Anterior cingulate cortex (tissue), 58 donors: ENCODE measurements at regions not wholly inside any gene's neighbourhood (a gene's known extent, or its start where the extent isn't known, plus 50 kb on each side); places are given as distances from the start of the nearest gene placed in this dataset.
"Not testable (repeated sequence)": the region's sequence is repeated elsewhere in the genome, so short reads cannot be mapped to it uniquely, and the experiment has no call there.

Source experiments
- DNase-seq, 58 donors: peaks; one replicate each; lab custom pipeline; 2025; lab: John Stamatoyannopoulos, UW

DNA sequence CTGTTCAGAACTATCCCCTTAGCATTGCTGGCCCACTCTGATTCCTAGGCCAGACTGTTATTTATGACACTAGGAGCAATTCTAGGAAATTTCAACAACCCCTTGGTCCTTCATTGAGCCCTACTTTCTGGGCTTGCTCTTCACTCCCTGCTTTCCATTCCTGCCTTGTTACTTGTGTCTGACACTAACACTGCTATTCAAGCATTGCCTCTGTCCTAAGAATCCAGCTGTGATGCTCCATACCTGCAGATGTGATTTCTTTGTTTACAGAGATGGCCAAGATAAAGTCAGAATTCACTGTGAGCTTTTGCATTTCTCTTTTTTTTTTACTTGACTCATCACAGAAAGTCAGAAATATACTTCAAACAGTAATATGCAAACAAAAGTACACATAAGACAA is 377.2 kb upstream of the GOT2 start:
- no peak for DNase-seq

DNA sequence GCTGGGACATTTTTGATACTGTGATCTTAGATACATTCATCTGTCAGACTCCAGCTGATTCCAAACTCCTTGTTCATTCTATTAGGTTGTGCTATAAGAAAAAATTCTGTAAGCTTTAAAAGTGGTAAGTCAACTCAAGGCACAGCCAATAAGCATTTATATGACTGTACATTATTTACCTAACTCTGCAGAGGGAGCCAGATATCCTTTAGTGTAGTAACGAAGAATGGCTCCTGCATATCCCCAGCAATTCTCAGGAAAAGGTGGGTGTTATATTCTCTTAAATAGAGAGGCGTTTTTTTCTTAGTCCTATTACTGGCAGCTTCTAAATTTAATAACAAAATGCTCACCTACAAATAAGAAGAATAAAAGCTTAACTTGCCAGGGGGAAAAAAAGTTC is 374.3 kb upstream of the GOT2 start:
- DNase-seq: no peak

DNA sequence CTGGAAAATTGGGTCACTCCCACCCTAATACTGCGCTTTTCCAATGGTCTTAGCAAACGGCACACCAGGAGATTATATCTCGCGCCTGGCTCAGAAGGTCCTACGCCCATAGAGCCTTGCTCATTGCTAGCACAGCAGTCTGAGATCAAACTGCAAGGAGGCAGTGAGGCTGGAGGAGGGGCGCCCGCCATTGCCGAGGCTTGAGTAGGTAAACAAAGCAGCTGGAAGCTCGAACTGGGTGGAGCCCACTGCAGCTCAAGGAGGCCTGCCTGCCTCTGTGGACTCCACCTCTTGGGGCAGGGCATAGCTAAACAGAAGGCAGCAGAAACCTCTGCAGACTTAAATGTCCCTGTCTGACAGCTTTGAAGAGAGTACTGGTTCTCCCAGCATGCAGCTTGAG is 362.6 kb upstream of the GOT2 start:
- DNase-seq: not testable (repeated sequence)

DNA sequence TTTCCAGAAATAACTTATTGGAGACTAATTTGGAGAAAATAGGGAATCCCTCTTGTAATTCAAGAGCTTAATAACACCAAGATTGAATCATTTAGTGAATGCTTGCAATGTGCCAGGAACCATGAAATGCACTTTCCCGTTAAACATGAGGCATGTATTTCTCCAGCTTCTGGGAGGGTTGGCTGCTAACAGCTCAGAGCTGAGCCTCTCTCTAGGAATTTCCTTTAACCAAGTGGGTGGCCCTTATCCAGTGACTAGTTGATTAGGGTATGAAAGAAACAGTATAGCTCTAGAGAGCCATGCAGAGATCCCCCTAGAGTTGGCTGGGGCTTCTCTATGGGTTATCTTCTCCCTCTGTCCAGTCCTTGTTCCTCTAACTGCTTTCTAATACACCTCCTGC is 356.4 kb upstream of the GOT2 start:
- no peak for DNase-seq

DNA sequence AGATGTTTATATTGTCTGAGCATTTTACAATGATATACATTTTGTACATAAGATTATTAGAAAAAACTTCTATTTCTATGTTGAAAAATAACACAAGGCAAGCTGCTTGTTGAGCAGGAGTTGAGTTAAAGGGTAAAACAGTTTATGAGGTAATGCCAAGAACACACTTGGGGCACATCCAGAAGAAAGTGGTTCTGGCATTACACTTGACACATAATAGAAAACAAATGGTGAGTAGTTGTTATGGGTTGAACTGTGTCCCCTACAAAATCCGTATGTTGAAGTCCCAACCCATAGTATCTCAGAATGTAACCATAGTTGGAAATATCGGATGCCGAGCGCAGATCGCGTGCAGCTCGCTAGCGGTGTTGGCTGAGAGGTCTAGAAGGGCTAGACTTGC is 354.3 kb upstream of the GOT2 start:
- DNase-seq: no peak

DNA sequence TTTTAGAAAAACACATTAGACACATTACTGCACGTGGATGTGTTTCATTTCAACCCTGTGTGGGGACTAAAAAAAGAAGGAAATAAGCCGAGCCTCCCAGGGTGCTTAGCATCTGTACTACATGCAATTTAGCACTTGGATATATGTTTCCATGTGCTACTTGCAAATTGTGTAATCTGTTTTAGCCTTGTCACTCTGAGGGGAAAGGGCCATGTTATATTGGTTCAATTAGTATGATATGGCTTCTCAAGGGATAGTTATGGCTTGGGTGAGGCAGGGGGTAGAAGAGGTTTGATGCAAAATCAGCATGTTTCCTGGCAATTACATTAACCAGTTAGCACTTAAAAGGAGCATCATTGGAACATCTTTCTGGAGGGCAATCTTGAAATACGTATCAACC is 353.5 kb upstream of the GOT2 start:
- no peak for DNase-seq

DNA sequence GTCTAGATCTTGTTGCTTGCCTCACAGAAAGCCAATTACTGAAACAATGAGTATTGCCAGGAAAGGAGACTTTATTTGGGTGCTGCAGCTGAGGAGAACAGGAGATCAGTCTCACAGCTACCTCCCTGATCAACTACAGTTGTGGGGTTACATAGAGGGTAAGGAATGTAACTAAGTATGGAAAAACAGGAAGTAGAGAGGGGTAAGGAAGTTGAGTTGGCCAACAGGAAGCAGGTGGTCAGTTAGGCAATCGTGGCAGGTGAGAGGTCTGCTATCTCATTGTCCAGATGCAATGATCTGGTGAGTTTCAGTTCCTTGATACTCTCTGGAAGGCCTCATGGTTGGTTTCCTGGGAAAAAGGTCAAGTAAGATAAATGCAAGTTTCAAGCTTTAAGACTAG is 333.1 kb upstream of the GOT2 start:
- peak in 9 of 58 donors; percentile 1 to 45 (median 7) for DNase-seq

DNA sequence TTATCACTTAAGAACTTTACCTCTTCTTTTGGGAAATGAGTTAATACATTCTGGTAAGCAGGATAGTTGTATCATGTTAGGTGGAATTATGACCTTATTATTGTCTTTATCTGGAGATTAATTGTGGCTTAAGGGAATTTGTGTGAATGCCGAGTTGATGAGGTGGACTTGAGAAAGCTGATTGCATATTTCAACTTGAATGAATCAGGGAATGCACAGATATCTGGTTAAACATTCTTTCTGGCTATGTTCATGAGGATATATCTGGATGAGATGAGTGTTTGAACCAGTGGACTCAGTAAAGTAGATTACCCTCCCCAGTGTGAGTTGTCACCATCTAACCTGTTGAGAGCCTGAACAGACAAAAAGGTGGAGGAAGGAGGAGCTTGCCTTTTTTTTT is 326.1 kb upstream of the GOT2 start:
- DNase-seq: no peak

DNA sequence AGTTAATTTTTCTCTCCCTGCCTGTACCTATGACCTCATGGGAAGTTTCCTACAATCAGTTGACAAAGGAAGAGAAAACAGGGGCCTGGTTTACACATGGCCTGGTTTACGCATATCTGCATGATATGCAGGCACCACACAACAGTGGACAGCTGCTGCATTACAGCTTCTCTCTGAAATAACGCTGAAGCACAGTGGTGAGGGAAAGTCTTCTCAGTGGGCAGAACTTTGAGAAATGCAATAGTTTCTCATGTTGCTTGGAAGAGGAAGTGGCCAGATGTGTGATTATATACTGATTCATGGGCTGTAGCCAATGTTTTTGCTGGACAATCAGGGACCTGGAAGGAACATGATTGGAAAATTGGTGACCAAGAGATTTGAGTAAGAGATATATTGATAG is 324.1 kb upstream of the GOT2 start:
- no peak for DNase-seq

DNA sequence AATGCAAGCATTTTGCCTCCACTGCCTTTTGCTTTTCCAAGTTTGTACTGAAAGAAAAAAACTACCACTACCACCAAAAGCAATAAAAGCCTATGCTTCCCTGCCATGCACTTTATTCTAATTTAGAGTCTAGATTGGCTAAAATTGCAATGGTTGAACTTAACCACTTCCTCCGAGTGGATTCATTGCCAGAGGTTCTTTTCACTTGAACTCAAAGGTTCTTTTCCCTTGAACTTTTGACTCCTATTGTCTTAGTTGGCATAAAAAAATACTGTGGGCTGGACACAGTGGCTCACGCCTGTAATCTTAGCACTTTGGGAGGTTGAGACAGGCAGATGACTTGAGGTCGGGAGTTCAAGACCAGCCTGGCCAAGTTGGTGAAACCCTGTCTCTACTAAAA is 319.8 kb upstream of the GOT2 start:
- no peak for DNase-seq

DNA sequence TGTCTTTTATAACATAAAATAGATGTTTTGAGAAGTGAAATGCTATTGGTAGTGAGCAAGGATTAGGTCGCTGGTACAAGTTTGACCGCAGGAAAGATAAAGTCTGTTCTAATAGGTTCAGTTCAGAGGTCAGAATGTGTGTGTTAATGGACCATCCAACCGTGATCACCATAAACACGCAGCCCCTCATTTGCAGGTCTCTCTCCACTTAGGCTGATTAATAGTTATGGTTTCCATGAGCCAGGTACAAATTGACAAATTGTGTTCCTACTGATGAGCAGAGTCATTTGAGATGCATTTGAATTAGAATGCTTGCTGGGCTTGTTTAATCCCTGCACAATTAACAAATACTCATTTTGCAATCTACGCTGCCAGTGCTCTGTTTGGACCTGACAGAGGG is 318.1 kb upstream of the GOT2 start:
- no peak for DNase-seq

DNA sequence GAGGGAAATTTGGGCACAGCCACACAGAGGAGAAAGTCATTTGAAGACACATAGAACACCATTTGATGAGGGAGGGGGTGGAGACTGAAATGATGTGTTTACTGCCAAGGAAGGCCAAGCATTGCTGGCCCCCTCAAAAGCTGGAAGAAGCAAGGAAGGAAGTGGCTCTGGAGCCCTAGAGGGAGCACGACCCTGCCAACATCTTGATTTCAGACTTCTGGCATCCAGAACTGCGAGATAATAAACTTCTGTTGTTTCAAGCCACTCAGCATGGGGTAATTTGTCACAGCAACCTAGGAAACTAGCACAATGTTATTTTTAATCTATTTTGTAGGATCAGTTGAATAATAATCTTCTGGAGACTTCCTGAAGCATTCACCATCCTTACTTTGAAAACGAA is 314.8 kb upstream of the GOT2 start:
- no peak for DNase-seq

DNA sequence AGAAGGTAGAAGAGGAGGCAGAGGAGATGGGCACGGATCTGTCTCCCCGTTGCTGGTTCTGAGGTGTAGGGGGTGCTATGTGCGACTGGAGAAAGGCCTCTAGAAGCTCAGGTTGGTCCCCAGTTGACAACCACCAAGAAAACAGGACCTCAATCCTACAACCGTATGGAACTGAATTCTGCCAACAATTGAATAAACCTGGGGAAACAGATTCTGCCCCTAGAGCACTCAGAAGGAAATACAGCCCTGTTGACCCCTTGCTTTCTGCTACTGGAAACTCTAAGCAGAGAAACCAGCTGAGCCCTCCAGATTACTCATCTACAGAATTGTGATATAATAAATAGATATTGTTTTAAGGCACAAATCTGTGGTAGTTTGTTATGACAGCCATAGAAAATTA is 313.0 kb upstream of the GOT2 start:
- no peak for DNase-seq

DNA sequence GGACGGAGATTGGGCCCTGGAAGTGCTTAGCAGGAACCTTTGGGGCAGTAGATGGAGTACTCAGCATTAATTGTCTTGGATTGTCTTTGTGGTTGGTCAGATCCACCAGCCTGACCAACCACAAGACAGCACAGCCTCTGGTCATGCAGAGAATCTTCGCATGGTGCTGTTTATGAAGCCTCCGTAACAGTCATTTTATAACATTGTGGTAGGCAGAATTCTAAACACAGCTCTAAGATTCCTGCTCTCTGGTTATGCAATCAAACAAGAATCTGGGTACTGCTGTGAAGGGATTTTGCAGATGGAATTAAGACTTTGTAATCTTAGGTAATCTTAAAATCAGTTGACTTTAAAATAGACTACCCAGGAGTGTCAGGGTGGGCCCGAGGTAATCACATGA is 312.2 kb upstream of the GOT2 start:
- DNase-seq: no peak

DNA sequence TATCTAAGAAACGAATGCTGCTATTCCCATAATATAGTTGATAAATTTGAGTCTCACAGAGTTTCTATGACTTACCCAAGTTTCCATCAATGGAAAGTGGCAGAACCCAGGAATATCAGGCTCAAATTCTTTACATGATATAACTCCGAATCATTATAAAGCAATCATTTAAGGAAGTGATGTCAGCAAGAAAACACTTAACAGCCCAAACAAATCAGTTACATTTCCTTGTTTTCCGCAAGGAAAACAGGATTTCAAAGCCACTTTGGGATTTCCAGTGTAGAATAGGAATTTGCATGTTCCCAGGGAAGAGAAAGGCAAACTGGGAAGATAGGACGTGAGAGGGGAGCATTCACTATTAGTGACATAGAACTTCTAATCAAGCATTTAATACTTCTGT is 311.4 kb upstream of the GOT2 start:
- DNase-seq: no peak

DNA sequence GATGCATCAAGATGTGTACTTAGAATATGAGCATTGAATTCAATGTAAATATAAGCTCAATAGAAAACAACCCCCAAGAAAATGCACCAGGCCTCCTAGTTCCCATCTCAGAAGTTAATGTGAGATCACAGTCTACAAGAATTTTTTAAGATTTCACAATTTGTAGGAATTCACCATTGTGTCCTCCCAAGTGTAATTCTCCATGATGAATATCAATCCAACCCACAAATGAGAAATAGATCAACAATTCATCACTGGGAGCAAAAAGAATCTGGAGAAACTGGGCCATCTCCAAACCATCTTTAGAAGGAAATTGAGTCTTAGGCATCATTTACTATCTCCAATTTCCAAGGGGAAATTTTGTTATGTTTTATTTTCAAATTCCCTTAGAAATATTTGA is 310.5 kb upstream of the GOT2 start:
- no peak for DNase-seq

DNA sequence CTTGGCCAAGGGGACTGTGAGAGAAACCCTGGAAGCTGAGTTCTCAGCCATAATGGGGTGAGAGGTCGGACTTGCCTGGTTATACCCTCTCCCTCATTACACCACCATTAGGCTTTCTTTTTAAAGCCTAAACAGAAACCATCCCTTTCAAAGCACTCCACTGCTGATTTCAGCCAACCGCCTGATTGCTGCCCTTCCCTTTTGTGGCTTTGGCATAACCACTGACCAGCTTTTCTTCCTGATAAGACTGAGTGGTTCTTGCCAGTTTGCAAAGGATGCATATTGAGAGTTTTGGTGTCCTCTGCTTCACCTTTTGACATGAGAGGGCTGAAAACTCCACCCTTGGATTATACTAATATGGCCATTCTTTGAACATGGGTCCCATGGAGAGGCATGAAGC is 308.2 kb upstream of the GOT2 start:
- DNase-seq: peak in 2 of 58 donors; percentile 3 to 7

DNA sequence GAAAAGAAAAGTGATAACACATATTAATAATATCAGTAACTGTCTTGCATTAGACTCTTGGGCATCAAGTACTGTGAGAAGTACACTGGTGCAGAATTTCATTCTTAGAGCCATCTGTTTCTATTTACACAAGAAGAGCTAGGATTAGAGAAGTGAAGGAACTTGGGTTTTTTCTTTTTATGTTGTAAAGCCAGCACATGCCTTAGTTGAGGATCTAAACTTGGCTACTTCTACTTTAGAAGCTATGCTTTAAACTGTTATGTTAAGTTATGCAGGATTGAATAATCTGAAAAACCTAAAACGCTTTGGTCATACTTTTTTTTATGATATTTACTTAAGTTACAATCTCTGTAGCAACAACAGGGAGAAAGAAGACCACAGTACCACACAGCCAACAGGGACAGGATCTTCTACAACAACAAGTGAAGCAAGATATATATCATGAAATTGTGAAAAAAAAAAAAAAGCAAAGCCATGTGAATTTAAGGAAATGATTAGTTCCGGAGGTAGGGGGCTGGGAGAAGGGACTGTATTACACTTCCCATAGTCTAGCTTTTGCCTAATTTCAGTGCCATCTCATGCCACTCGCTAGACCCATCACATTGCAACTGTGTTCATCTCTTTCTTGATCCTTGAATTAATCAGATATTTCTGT is 305.1 kb upstream of the GOT2 start:
- DNase-seq: peak in 1 of 58 donors; percentile 2

DNA sequence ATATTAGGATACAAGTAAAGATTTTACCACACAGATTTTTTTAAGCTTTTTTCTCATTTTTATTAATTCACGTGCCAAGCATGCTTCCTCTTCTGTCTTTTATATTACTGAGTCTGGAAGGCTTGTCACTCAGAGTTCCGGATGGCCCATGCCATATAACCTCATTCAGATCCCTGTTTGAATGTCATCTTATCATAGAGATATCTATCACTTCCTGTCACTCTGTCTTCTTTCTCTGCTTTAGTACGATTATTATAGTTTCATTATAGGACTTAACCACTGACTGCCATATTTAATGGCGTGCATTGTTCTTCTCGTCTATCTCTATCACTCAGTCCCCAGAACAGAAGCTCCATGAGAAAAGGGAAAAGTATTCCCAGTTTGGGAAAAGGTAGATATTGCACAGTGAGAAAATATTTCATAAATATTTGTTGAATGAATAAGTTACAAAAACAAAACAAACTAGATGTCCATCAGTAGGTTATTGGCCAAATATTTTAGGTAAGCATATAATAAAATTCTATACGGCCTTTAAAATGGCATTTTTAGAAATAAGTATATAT is 296.9 kb upstream of the GOT2 start:
- DNase-seq: no peak

DNA sequence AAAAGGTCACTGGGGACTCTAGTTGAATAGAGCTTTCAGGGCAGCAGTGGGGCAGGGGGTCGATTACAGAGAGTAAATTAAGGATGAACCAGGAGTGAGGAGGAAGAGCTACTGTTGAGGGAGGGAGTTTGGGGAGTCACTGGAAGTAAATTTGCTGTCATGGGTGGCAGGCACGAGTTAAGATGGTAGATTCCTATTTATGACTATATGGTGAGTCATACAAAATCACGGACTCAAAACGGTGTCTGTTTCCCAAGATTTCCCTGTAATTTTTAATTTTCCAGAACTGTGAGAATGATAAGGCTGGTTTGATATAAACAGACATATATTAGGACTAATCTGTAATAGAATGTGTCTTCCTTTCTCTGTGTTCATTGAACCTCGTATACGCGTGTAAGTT is 287.6 kb upstream of the GOT2 start:
- DNase-seq: no peak

DNA sequence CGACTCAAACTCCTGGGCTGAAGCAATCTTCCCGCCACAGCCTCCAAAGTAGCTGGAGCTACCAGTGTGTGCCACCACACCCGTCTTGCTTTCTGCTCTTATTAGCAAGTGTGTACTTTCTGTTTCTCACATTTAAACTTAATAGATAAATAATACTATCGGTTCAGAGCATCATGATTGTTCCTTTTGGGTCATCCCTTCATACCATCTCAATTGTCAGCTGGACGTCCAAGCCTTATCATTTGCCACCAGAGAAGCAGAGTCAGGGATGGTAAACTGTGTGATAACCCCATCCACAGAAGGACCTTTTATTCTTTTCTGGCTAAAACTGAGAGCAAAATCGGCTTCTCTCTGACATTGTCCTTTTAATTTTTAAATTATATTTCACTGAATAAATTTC is 279.8 kb upstream of the GOT2 start:
- no peak for DNase-seq

DNA sequence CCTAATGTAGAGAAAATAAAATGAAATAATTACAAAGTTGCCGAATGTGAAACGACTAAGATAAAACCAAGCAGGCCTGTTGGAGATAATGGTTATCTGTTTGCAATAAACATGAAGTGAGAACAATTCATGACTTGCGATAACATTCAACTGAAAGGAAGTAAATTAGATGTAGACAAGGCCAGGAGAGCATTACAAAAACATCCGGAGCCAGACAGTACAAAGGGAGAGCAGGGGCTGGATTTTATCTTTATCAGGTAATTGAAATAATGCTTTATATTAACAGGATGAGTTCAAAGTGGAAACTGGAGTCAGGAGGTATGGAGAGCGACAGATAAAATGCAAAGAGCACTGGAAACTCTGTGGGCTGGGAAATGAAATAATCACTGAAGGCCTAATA is 265.6 kb upstream of the GOT2 start:
- no peak for DNase-seq

DNA sequence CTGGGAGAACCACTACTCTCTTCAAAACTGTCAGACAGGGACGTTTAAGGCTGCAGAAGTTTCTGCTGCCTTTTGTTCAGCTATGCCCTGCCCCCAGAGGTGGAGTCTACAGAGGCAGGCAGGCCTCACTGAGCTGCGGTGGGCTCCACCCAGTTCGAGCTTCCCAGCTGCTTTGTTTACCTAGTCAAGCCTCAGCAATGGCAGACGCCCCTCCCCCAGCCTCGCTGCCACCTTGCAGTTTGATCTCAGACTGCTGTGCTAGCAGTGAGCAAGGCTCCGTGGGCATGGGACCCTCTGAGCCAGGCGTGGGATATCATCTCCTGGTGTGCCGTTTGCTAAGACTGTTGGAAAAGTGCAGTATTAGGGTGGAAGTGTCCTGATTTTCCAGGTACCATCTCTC is 258.6 kb upstream of the GOT2 start:
- DNase-seq: not testable (repeated sequence)
